ENCODE measurements at regions not wholly inside any gene's neighbourhood (a gene's known extent, or its start where the extent isn't known, plus 50 kb on each side); places are given as distances from the start of the nearest gene placed in this dataset.

- TF ChIP-seq, protein P1, sequence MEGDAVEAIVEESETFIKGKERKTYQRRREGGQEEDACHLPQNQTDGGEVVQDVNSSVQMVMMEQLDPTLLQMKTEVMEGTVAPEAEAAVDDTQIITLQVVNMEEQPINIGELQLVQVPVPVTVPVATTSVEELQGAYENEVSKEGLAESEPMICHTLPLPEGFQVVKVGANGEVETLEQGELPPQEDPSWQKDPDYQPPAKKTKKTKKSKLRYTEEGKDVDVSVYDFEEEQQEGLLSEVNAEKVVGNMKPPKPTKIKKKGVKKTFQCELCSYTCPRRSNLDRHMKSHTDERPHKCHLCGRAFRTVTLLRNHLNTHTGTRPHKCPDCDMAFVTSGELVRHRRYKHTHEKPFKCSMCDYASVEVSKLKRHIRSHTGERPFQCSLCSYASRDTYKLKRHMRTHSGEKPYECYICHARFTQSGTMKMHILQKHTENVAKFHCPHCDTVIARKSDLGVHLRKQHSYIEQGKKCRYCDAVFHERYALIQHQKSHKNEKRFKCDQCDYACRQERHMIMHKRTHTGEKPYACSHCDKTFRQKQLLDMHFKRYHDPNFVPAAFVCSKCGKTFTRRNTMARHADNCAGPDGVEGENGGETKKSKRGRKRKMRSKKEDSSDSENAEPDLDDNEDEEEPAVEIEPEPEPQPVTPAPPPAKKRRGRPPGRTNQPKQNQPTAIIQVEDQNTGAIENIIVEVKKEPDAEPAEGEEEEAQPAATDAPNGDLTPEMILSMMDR (conservative IDR thresholded peaks at IDR 0.05) = no peak
- Mint-ChIP-seq H3K4me3 (no peak overlapping the region), H3K4me1 (no peaks in the 10 kb centered on the region), H3K27me3 (ENCODE audit: insufficient read depth) (no peaks in the 10 kb centered on the region), H3K27ac (no peak overlapping the region), H3K36me3 (ENCODE audit: low read depth) (no peaks in the 10 kb centered on the region), H3K9me3 (peaks cover 43% of the 10 kb centered on the region)
- H3K27me3 ChIP-seq (ENCODE audit: control insufficient read depth, insufficient read depth, low read length, poor library complexity, severe bottlenecking) = no peaks in the 10 kb centered on the region
- H3K9ac ChIP-seq (ENCODE audit: extremely low read depth, low read length, poor library complexity, severe bottlenecking) = no peak overlapping the region
- WGBS, 2 experiments (ENCODE audit: insufficient coverage in 1 of 2, insufficient read length in 1 of 2) = 29% methylated on average over 1 of the region's 3 CpGs; no CpG with 5 or more reads in 1 of the 2 experiments
- H3K27ac ChIP-seq (ENCODE audit: low read depth, low read length) = no peak overlapping the region
- H3K9me3 ChIP-seq (ENCODE audit: control insufficient read depth, low read length) = no peaks in the 10 kb centered on the region
- H3K4me1 ChIP-seq (ENCODE audit: control insufficient read depth, insufficient read depth, low read length) = no peaks in the 10 kb centered on the region
- H3K36me3 ChIP-seq (ENCODE audit: control insufficient read depth, insufficient read depth, low read length) = no peaks in the 10 kb centered on the region
- no peak for DNase-seq
- H3K4me3 ChIP-seq (ENCODE audit: low read length) = no peak overlapping the region
These were observed 150.1 kb downstream of the KLF8 start for GRCh38 chrX:56382278-56382677.

DNA sequence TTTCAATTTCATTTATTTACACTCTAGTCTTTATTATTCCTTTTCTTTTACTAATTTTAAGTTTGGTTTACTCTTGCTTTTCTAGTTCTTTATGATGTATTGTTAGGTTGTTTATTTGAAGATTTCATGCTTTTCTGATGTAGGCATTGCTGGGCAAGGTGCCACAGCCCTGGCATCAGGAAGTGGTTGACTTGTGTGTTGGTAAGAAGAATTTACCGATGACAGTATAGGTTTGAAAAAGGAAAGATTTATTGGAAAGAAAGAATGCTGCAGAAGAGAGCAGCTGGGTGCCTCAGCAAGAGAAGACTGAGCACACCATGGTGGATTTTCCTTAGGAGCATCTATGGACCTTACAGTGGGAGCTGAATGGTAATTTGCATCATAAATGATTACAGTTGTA lies 153.2 kb downstream of the KLF8 start:
- Histone ChIP-seq H3K27me3 (ENCODE audit: control insufficient read depth, insufficient read depth, low read length, poor library complexity, severe bottlenecking) (no peaks in the 10 kb centered on the region), H3K36me3 (ENCODE audit: control insufficient read depth, insufficient read depth, low read length) (no peaks in the 10 kb centered on the region), H3K4me3 (ENCODE audit: low read length) (no peak overlapping the region), H3K4me1 (ENCODE audit: control insufficient read depth, insufficient read depth, low read length) (no peaks in the 10 kb centered on the region), H3K9ac (ENCODE audit: extremely low read depth, low read length, poor library complexity, severe bottlenecking) (no peak overlapping the region), H3K27ac (ENCODE audit: low read depth, low read length) (no peak overlapping the region), H3K9me3 (ENCODE audit: control insufficient read depth, low read length) (no peaks in the 10 kb centered on the region)
- H3K27me3 Mint-ChIP-seq (ENCODE audit: insufficient read depth) = peaks cover 2% of the 10 kb centered on the region
- DNase-seq = no peak
- peaks cover 51% of the 10 kb centered on the region for H3K9me3 Mint-ChIP-seq
- no peak overlapping the region for H3K4me3 Mint-ChIP-seq
- no peaks in the 10 kb centered on the region for H3K4me1 Mint-ChIP-seq
- TF ChIP-seq, protein P1 (conservative IDR thresholded peaks at IDR 0.05) = no peak
- no peaks in the 10 kb centered on the region for H3K36me3 Mint-ChIP-seq (ENCODE audit: low read depth)
- 74 to 80% methylated on average over 1 of the region's 1 CpG for WGBS, 2 experiments (ENCODE audit: insufficient coverage in 1 of 2, insufficient read length in 1 of 2)
- H3K27ac Mint-ChIP-seq = no peak overlapping the region

GRCh38 chrX:56385960-56386359 lies 153.8 kb downstream of the KLF8 start:
- H3K9ac ChIP-seq (ENCODE audit: extremely low read depth, low read length, poor library complexity, severe bottlenecking) = no peak overlapping the region
- no peak for DNase-seq
- H3K27me3 ChIP-seq (ENCODE audit: control insufficient read depth, insufficient read depth, low read length, poor library complexity, severe bottlenecking) = no peaks in the 10 kb centered on the region
- H3K36me3 Mint-ChIP-seq (ENCODE audit: low read depth) = no peaks in the 10 kb centered on the region
- no peak overlapping the region for H3K4me3 ChIP-seq (ENCODE audit: low read length)
- no peak overlapping the region for H3K4me3 Mint-ChIP-seq
- H3K27ac Mint-ChIP-seq = no peak overlapping the region
- H3K36me3 ChIP-seq (ENCODE audit: control insufficient read depth, insufficient read depth, low read length) = no peaks in the 10 kb centered on the region
- no peak overlapping the region for H3K27ac ChIP-seq (ENCODE audit: low read depth, low read length)
- H3K4me1 Mint-ChIP-seq = no peaks in the 10 kb centered on the region
- peaks cover 2% of the 10 kb centered on the region for H3K27me3 Mint-ChIP-seq (ENCODE audit: insufficient read depth)
- peaks cover 51% of the 10 kb centered on the region for H3K9me3 Mint-ChIP-seq
- TF ChIP-seq, protein P1 (conservative IDR thresholded peaks at IDR 0.05) = no peak
- no peaks in the 10 kb centered on the region for H3K4me1 ChIP-seq (ENCODE audit: control insufficient read depth, insufficient read depth, low read length)
- H3K9me3 ChIP-seq (ENCODE audit: control insufficient read depth, low read length) = no peaks in the 10 kb centered on the region
- WGBS, 2 experiments (ENCODE audit: insufficient coverage in 1 of 2, insufficient read length in 1 of 2) = 60% methylated on average over 1 of the region's 1 CpG; no CpG with 5 or more reads in 1 of the 2 experiments
